Activated naive CD4-positive, alpha-beta T cell treated with anti-CD3 and anti-CD28 coated beads, Interleukin-2, amount 10 ng/mL, durations not matched to agents 7 days and 5 days (primary cell): ENCODE measurements at regions not wholly inside any gene's neighbourhood (a gene's known extent, or its start where the extent isn't known, plus 50 kb on each side); places are given as distances from the start of the nearest gene placed in this dataset.

Source experiments
- CTCF ChIA-PET: fragments of 350-600 bp; sonication (Branson Sonifier 250); formaldehyde crosslinking; loops from one replicate; lab custom pipeline; 2021; ENCODE audit warnings: antibody characterized with exemption; lab: Charles Lee
- DNase-seq: peaks from one replicate; pipeline ENCODE4 v3.0.0-alpha.2; 2020
- H3K27ac Mint-ChIP-seq: one replicate; pipeline ENCODE4 v1.8.0; 2021; ENCODE audit warnings: mild to moderate bottlenecking, moderate library complexity, mixed read lengths
- H3K27me3 Mint-ChIP-seq: one replicate; pipeline ENCODE4 v1.8.0; 2021; ENCODE audit warnings: mild to moderate bottlenecking, mixed read lengths
- H3K36me3 Mint-ChIP-seq: one replicate; pipeline ENCODE4 v1.8.0; 2021; ENCODE audit warnings: mixed read lengths
- H3K4me1 Mint-ChIP-seq: one replicate; pipeline ENCODE4 v1.8.0; 2021; ENCODE audit warnings: mixed read lengths
- H3K4me3 Mint-ChIP-seq: one replicate; pipeline ENCODE4 v1.8.0; 2021; ENCODE audit warnings: mild to moderate bottlenecking, moderate library complexity, mixed read lengths
- H3K9me3 Mint-ChIP-seq: one replicate; pipeline ENCODE4 v1.8.0; 2021; ENCODE audit warnings: mixed read lengths

- CTCF ChIA-PET: no interaction called here
- Mint-ChIP-seq H3K27ac (no peak overlapping the region), H3K36me3 (no peaks in the 10 kb centered on the region), H3K4me3 (no peak overlapping the region), H3K27me3 (no peaks in the 10 kb centered on the region), H3K9me3 (no peaks in the 10 kb centered on the region), H3K4me1 (no peaks in the 10 kb centered on the region)
- no peak for DNase-seq
Measured at GRCh38 chr6:113388996-113389395, 468.1 kb upstream of the MARCKS start.

- Mint-ChIP-seq H3K27ac (no peak overlapping the region), H3K36me3 (no peaks in the 10 kb centered on the region), H3K27me3 (no peaks in the 10 kb centered on the region), H3K4me1 (no peaks in the 10 kb centered on the region), H3K9me3 (no peaks in the 10 kb centered on the region), H3K4me3 (no peak overlapping the region)
- CTCF ChIA-PET: no interaction called here
- DNase-seq: no peak
Measured at GRCh38 chr6:113392551-113393055, 464.5 kb upstream of the MARCKS start.

GRCh38 chr6:113394216-113394615 lies 462.9 kb upstream of the MARCKS start:
- Mint-ChIP-seq H3K4me3 (no peak overlapping the region), H3K9me3 (no peaks in the 10 kb centered on the region), H3K36me3 (no peaks in the 10 kb centered on the region), H3K27ac (no peak overlapping the region), H3K27me3 (no peaks in the 10 kb centered on the region), H3K4me1 (no peaks in the 10 kb centered on the region)
- CTCF ChIA-PET: no interaction called here
- no peak for DNase-seq

GRCh38 chr6:113394729-113395128 lies 462.4 kb upstream of the MARCKS start:
- CTCF ChIA-PET: no interaction called here
- no peaks in the 10 kb centered on the region for H3K36me3 Mint-ChIP-seq
- no peak for DNase-seq
- no peaks in the 10 kb centered on the region for H3K9me3 Mint-ChIP-seq
- H3K27me3 Mint-ChIP-seq: no peaks in the 10 kb centered on the region
- no peaks in the 10 kb centered on the region for H3K4me1 Mint-ChIP-seq
- no peak overlapping the region for H3K4me3 Mint-ChIP-seq
- H3K27ac Mint-ChIP-seq: no peak overlapping the region

GRCh38 chr6:113396730-113397129 lies 460.4 kb upstream of the MARCKS start:
- H3K36me3 Mint-ChIP-seq: no peaks in the 10 kb centered on the region
- H3K4me3 Mint-ChIP-seq: no peak overlapping the region
- peaks cover 2% of the 10 kb centered on the region for H3K9me3 Mint-ChIP-seq
- H3K27ac Mint-ChIP-seq: no peak overlapping the region
- DNase-seq: no peak
- no peaks in the 10 kb centered on the region for H3K4me1 Mint-ChIP-seq
- CTCF ChIA-PET: no interaction called here
- no peaks in the 10 kb centered on the region for H3K27me3 Mint-ChIP-seq

- no peak for DNase-seq
Measured at GRCh38 chr6:113397236-113397635, 459.9 kb upstream of the MARCKS start.

GRCh38 chr6:113401231-113401630 lies 455.9 kb upstream of the MARCKS start:
- CTCF ChIA-PET: no interaction called here
- Mint-ChIP-seq H3K4me3 (no peak overlapping the region), H3K36me3 (no peaks in the 10 kb centered on the region), H3K9me3 (peaks cover 2% of the 10 kb centered on the region), H3K4me1 (no peaks in the 10 kb centered on the region), H3K27ac (no peak overlapping the region), H3K27me3 (no peaks in the 10 kb centered on the region)
- DNase-seq: no peak

More at GRCh38 chr6:113397236-113397635, 459.9 kb upstream of the MARCKS start:
- Mint-ChIP-seq H3K4me3 (no peak overlapping the region), H3K4me1 (no peaks in the 10 kb centered on the region), H3K27me3 (no peaks in the 10 kb centered on the region), H3K36me3 (no peaks in the 10 kb centered on the region), H3K27ac (no peak overlapping the region), H3K9me3 (peaks cover 2% of the 10 kb centered on the region)
- CTCF ChIA-PET: no interaction called here

- no peaks in the 10 kb centered on the region for H3K27me3 Mint-ChIP-seq
- CTCF ChIA-PET: no interaction called here
- no peak for DNase-seq
- no peak overlapping the region for H3K4me3 Mint-ChIP-seq
- no peak overlapping the region for H3K27ac Mint-ChIP-seq
- H3K36me3 Mint-ChIP-seq: no peaks in the 10 kb centered on the region
- H3K9me3 Mint-ChIP-seq: peaks cover 2% of the 10 kb centered on the region
- H3K4me1 Mint-ChIP-seq: no peaks in the 10 kb centered on the region
Measured at GRCh38 chr6:113402544-113402943, 454.6 kb upstream of the MARCKS start.

GRCh38 chr6:113403966-113404595 lies 453.1 kb upstream of the MARCKS start:
- Mint-ChIP-seq H3K27me3 (no peaks in the 10 kb centered on the region), H3K9me3 (peaks cover 2% of the 10 kb centered on the region), H3K36me3 (no peaks in the 10 kb centered on the region), H3K27ac (no peak overlapping the region), H3K4me3 (no peak overlapping the region), H3K4me1 (no peaks in the 10 kb centered on the region)
- CTCF ChIA-PET: no interaction called here
- DNase-seq: no peak

- no peaks in the 10 kb centered on the region for H3K36me3 Mint-ChIP-seq
- H3K4me3 Mint-ChIP-seq: no peak overlapping the region
- CTCF ChIA-PET: no interaction called here
- no peaks in the 10 kb centered on the region for H3K9me3 Mint-ChIP-seq
- no peak overlapping the region for H3K27ac Mint-ChIP-seq
- no peaks in the 10 kb centered on the region for H3K27me3 Mint-ChIP-seq
- no peaks in the 10 kb centered on the region for H3K4me1 Mint-ChIP-seq
- no peak for DNase-seq
Measured at GRCh38 chr6:113405326-113406047, 451.7 kb upstream of the MARCKS start.

GRCh38 chr6:113406048-113406695 lies 451.0 kb upstream of the MARCKS start:
- no peaks in the 10 kb centered on the region for H3K4me1 Mint-ChIP-seq
- no peaks in the 10 kb centered on the region for H3K9me3 Mint-ChIP-seq
- DNase-seq: no peak
- H3K36me3 Mint-ChIP-seq: no peaks in the 10 kb centered on the region
- H3K4me3 Mint-ChIP-seq: no peak overlapping the region
- no peak overlapping the region for H3K27ac Mint-ChIP-seq
- CTCF ChIA-PET: no interaction called here
- H3K27me3 Mint-ChIP-seq: no peaks in the 10 kb centered on the region

- no peak overlapping the region for H3K27ac Mint-ChIP-seq
- H3K36me3 Mint-ChIP-seq: no peaks in the 10 kb centered on the region
- CTCF ChIA-PET: no interaction called here
Measured at GRCh38 chr6:113411011-113411410, 446.1 kb upstream of the MARCKS start.

GRCh38 chr6:113412589-113413357 lies 444.4 kb upstream of the MARCKS start:
- no peak overlapping the region for H3K4me3 Mint-ChIP-seq
- no peaks in the 10 kb centered on the region for H3K36me3 Mint-ChIP-seq
- H3K27me3 Mint-ChIP-seq: no peaks in the 10 kb centered on the region
- CTCF ChIA-PET: interaction anchor here (0.9 kb wide), 1 partner anchor 893 kb away, joined by 3 read pairs; no protein-coding TSS in a partner anchor
- no peak for DNase-seq
- no peaks in the 10 kb centered on the region for H3K9me3 Mint-ChIP-seq
- H3K4me1 Mint-ChIP-seq: no peaks in the 10 kb centered on the region
- no peak overlapping the region for H3K27ac Mint-ChIP-seq

More at GRCh38 chr6:113411011-113411410, 446.1 kb upstream of the MARCKS start:
- Mint-ChIP-seq H3K9me3 (no peaks in the 10 kb centered on the region), H3K4me3 (no peak overlapping the region), H3K4me1 (no peaks in the 10 kb centered on the region), H3K27me3 (no peaks in the 10 kb centered on the region)
- no peak for DNase-seq

- H3K27ac Mint-ChIP-seq: no peak overlapping the region
Measured at GRCh38 chr6:113414511-113414910, 442.6 kb upstream of the MARCKS start.

More at GRCh38 chr6:113414511-113414910, 442.6 kb upstream of the MARCKS start:
- Mint-ChIP-seq H3K4me3 (no peak overlapping the region), H3K4me1 (no peaks in the 10 kb centered on the region), H3K36me3 (no peaks in the 10 kb centered on the region), H3K27me3 (no peaks in the 10 kb centered on the region), H3K9me3 (no peaks in the 10 kb centered on the region)
- CTCF ChIA-PET: no interaction called here
- DNase-seq: no peak
